GM12878 (cell line): ENCODE measurements at regions not wholly inside any gene's neighbourhood (a gene's known extent, or its start where the extent isn't known, plus 50 kb on each side); places are given as distances from the start of the nearest gene placed in this dataset.
A peak's percentile ranks its signal among the peaks of the same experiment; 100 is the strongest.

Source experiments
- ATAC-seq: fragments of 200-7000 bp; cut with Tn5 transposase; 3 replicates; pipeline ENCODE4 v1.9.1; 2020; ENCODE audit warnings: mild to moderate bottlenecking, moderate library complexity
- BruUV-seq: library from RNA; stranded (reverse); fragments of 400-500 nt; replicated peaks from 2 replicates; lab custom pipeline; 2021; lab: Mats Ljungman, UMichigan
- CTCF ChIA-PET: fragments of 300-600 bp; sonication (Branson Sonifier 250); formaldehyde crosslinking; extraction: SDS; loops from one replicate; lab custom pipeline; 2021; ENCODE audit warnings: inconsistent platforms; lab: Yijun Ruan, JAX
- POLR2A ChIA-PET: fragments of 350-600 bp; formaldehyde crosslinking; extraction: SDS; loops from one replicate; lab custom pipeline; 2021; ENCODE audit warnings: inconsistent platforms; lab: Charles Lee
- RAD21 ChIA-PET: fragments of 300-600 bp; sonication (Branson Sonifier 250); formaldehyde crosslinking; loops from one replicate; lab custom pipeline; 2023; ENCODE audit warnings: antibody characterized with exemption; ENCODE audit not compliant: unreplicated experiment; lab: Charles Lee
- SMC1A ChIA-PET: fragments of 300-600 bp; sonication (Branson Sonifier 250); formaldehyde crosslinking; loops from one replicate; lab custom pipeline; 2023; ENCODE audit not compliant: unreplicated experiment, uncharacterized antibody; lab: Charles Lee
- DNase-seq: peaks from one replicate; pipeline ENCODE4 v3.0.0-alpha.2; 2011; ENCODE audit warnings: low read depth, low spot score
- FAIRE-seq: peaks from 3 replicates; lab custom pipeline; 2011; peaks lifted over from hg19 to GRCh38; lab: Jason Lieb, UNC
- H2AFZ ChIP-seq: 2 replicates; pipeline ENCODE4 v1.6.0; 2011; ENCODE audit warnings: low read depth, low read length, control low read depth; ENCODE audit not compliant: control insufficient read depth
- H3K27ac ChIP-seq: 2 replicates; pipeline ENCODE4 v1.5.1; 2011; ENCODE audit warnings: control low read depth; ENCODE audit not compliant: control insufficient read depth, insufficient read depth
- H3K27me3 ChIP-seq, 2 experiments: replicated peaks in 1 of 2; 2 replicates each; pipeline versions ENCODE4 v1.6.0 to v1.6.1; 2011; ENCODE audit warnings: low read length in 1 of 2; ENCODE audit not compliant: control insufficient read depth in 2 of 2, insufficient read depth in 2 of 2
- H3K36me3 ChIP-seq, 2 experiments: 2 replicates each; pipeline ENCODE4 v1.5.1; 2011; ENCODE audit warnings: low read length in 1 of 2; ENCODE audit not compliant: control insufficient read depth in 2 of 2, insufficient read depth in 2 of 2
- H3K4me1 ChIP-seq: 2 replicates; pipeline ENCODE4 v1.6.1; 2011; ENCODE audit warnings: mild to moderate bottlenecking, low read length, moderate library complexity, mixed read lengths; ENCODE audit not compliant: control insufficient read depth, insufficient read depth
- H3K4me2 ChIP-seq: 2 replicates; pipeline ENCODE4 v1.6.0; 2011; ENCODE audit warnings: control low read depth; ENCODE audit not compliant: control insufficient read depth, insufficient read depth
- H3K4me3 ChIP-seq: fragments of 200-600 bp; sonication (generic); 2 replicates; pipeline ENCODE4 v1.5.1; 2016
- H3K79me2 ChIP-seq: 2 replicates; pipeline ENCODE4 v1.6.0; 2011; ENCODE audit warnings: low read length; ENCODE audit not compliant: control insufficient read depth, insufficient read depth
- H3K9ac ChIP-seq: 2 replicates; pipeline ENCODE4 v1.8.0; 2011; ENCODE audit warnings: low read length, control low read depth, mixed read lengths; ENCODE audit not compliant: control insufficient read depth, insufficient read depth
- H3K9me3 ChIP-seq: replicated peaks from 3 replicates; pipeline ENCODE4 v1.5.1; 2011; ENCODE audit warnings: mild to moderate bottlenecking, low read length; ENCODE audit not compliant: control insufficient read depth, insufficient read depth
- H4K20me1 ChIP-seq: 2 replicates; pipeline ENCODE4 v1.6.0; 2011; ENCODE audit not compliant: control insufficient read depth, insufficient read depth
- ATF7 ChIP-seq: fragments of 450-650 bp; IDR thresholded peaks from 2 replicates; pipeline ENCODE4 v1.6.1; 2016; ENCODE audit warnings: low read depth, mild to moderate bottlenecking
- BCL11A ChIP-seq: IDR thresholded peaks from 2 replicates; pipeline ENCODE4 v1.6.1; 2011; ENCODE audit warnings: low read depth, low read length
- ELK1 ChIP-seq: IDR thresholded peaks from 2 replicates; pipeline ENCODE4 v1.6.1; 2012; ENCODE audit warnings: low read depth, low read length, improper control_type of control experiment
- HDAC6 ChIP-seq: fragments of 200-600 bp; sonication (generic); IDR thresholded peaks from one replicate; pipeline ENCODE4 v1.8.0; 2017; ENCODE audit warnings: antibody characterized with exemption; ENCODE audit not compliant: unreplicated experiment
- IRF5 ChIP-seq: fragments of 450-650 bp; IDR thresholded peaks from 2 replicates; pipeline ENCODE4 v1.6.1; 2017; ENCODE audit warnings: borderline replicate concordance
- JUND ChIP-seq: IDR thresholded peaks from 2 replicates; pipeline ENCODE4 v1.6.1; 2012; ENCODE audit warnings: low read depth, mild to moderate bottlenecking, low read length, improper control_type of control experiment, moderate library complexity
- LARP7 ChIP-seq: fragments of 450-650 bp; IDR thresholded peaks from 2 replicates; pipeline ENCODE4 v1.6.1; 2017; ENCODE audit warnings: mild to moderate bottlenecking
- NFYB ChIP-seq: IDR thresholded peaks from 2 replicates; pipeline ENCODE4 v1.6.1; 2011; ENCODE audit warnings: low read depth, mild to moderate bottlenecking, low read length, improper control_type of control experiment, moderate library complexity; ENCODE audit not compliant: insufficient read depth
- NKRF ChIP-seq: fragments of 450-650 bp; conservative IDR thresholded peaks from 2 replicates; pipeline ENCODE4 v1.6.1; 2017; ENCODE audit warnings: mild to moderate bottlenecking, moderate library complexity
- PBX3 ChIP-seq: IDR thresholded peaks from 2 replicates; pipeline ENCODE4 v1.6.1; 2011; ENCODE audit warnings: mild to moderate bottlenecking, low read depth, low read length, moderate library complexity; ENCODE audit not compliant: insufficient replicate concordance
- RAD51 ChIP-seq: fragments of 450-650 bp; IDR thresholded peaks from 2 replicates; pipeline ENCODE4 v1.6.1; 2016; ENCODE audit warnings: moderate library complexity, mild to moderate bottlenecking, inconsistent platforms
- SKIL ChIP-seq: fragments of 450-650 bp; IDR thresholded peaks from 2 replicates; pipeline ENCODE4 v1.6.1; 2017; ENCODE audit warnings: mild to moderate bottlenecking, low read depth, inconsistent platforms; ENCODE audit not compliant: poor library complexity, severe bottlenecking
- SPI1 ChIP-seq: IDR thresholded peaks from 2 replicates; pipeline ENCODE4 v1.6.1; 2011; ENCODE audit warnings: low read depth, mild to moderate bottlenecking, low read length, moderate library complexity, borderline replicate concordance; ENCODE audit not compliant: insufficient read depth
- SREBF1 ChIP-seq: IDR thresholded peaks from 2 replicates; pipeline ENCODE4 v1.6.1; 2012; ENCODE audit warnings: mild to moderate bottlenecking, low read length
- STAT3 ChIP-seq: IDR thresholded peaks from 2 replicates; pipeline ENCODE4 v1.6.1; 2011; ENCODE audit warnings: low read depth, low read length, improper control_type of control experiment
- ZNF207 ChIP-seq: fragments of 450-650 bp; IDR thresholded peaks from 2 replicates; pipeline ENCODE4 v1.6.1; 2014; ENCODE audit warnings: antibody characterized with exemption, mild to moderate bottlenecking, borderline replicate concordance
- ZNF622 ChIP-seq: fragments of 450-650 bp; IDR thresholded peaks from 2 replicates; pipeline ENCODE4 v1.6.1; 2017; ENCODE audit warnings: mild to moderate bottlenecking, inconsistent platforms
- ZSCAN29 ChIP-seq: fragments of 450-650 bp; IDR thresholded peaks from 2 replicates; pipeline ENCODE4 v1.6.1; 2017; ENCODE audit warnings: mild to moderate bottlenecking, moderate library complexity
- WGBS: methylation state at CpG from one replicate; pipeline ENCODE4 v1.1.6; 2016; ENCODE audit warnings: low lambda C conversion rate; ENCODE audit not compliant: insufficient replicate concordance, insufficient coverage; ENCODE audit errors: missing lambda C conversion rate; 5-methylcytosine and 5-hydroxymethylcytosine counted together
- in situ Hi-C: fragments of 300-500 bp; cut with MboI; formaldehyde crosslinking; loops from 9 replicates; pipeline ENCODE4 v1.14.3; 2018; ENCODE audit warnings: mixed read lengths
- intact Hi-C: fragments of 100-400 bp; cut with micrococcal nuclease; formaldehyde crosslinking; loops from one replicate; pipeline ENCODE4 v1.14.2; 2022; ENCODE audit not compliant: unreplicated experiment

GRCh38 chr5:50606179-50606578, 60.3 kb upstream of the PARP8 start:
- Histone ChIP-seq H3K4me2 (no peak overlapping the region), H3K9ac (no peak overlapping the region), H3K36me3 (no peaks in the 10 kb centered on the region), H3K4me1 (no peaks in the 10 kb centered on the region), H4K20me1 (no peaks in the 10 kb centered on the region), H3K4me3 (no peak overlapping the region), H3K27me3 (no peaks in the 10 kb centered on the region), H3K79me2 (no peaks in the 10 kb centered on the region), H3K9me3 (no peaks in the 10 kb centered on the region), H3K27ac (no peak overlapping the region), H2AFZ (no peak overlapping the region)
- WGBS: 7% methylated on average over 1 of the region's 1 CpG
- intact Hi-C loops (loop anchor here (5.0 kb wide), 1 partner anchor 61 kb away; the partner anchor contains the start of gene PARP8), in situ Hi-C loops (no loop called here)
- ATAC-seq: peak; percentile 52
- ChIA-PET CTCF (interaction anchor here (0.6 to 1.3 kb wide), 2 partner anchors 11 to 58 kb away, joined by 3 read pairs; no protein-coding TSS in a partner anchor), POLR2A (no interaction called here), SMC1A (interaction anchor here (1.0 to 1.8 kb wide), 3 partner anchors 59 to 145 kb away, joined by 4 read pairs; no protein-coding TSS in a partner anchor), RAD21 (interaction anchor here (0.5 to 0.7 kb wide), 2 partner anchors 55 to 146 kb away, joined by 3 read pairs; no protein-coding TSS in a partner anchor)
- FAIRE-seq: no peak
- DNase-seq: peak; percentile 21
- no TSS peak for BruUV-seq
- TF ChIP-seq LARP7: no peak
- TF ChIP-seq RAD51: no peak
- peak; percentile 61; the same call in 1 of the 2 replicates for TF ChIP-seq JUND
- TF ChIP-seq STAT3: no peak
- TF ChIP-seq BCL11A: peak; percentile 53; the same call in 1 of the 2 replicates
- TF ChIP-seq NFYB: no peak
- TF ChIP-seq ATF7: peak; percentile 59
- TF ChIP-seq ZNF622: no peak
- TF ChIP-seq PBX3: no peak
- no peak for TF ChIP-seq ELK1
- no peak for TF ChIP-seq ZSCAN29
- TF ChIP-seq SREBF1: no peak
- TF ChIP-seq HDAC6: no peak
- no peak for TF ChIP-seq SPI1
- peak; percentile 86 for TF ChIP-seq SKIL
- no peak for TF ChIP-seq NKRF
- TF ChIP-seq ZNF207: no peak
- no peak for TF ChIP-seq IRF5
